ENCODE measurements at regions not wholly inside any gene's neighbourhood (a gene's known extent, or its start where the extent isn't known, plus 50 kb on each side); places are given as distances from the start of the nearest gene placed in this dataset.

GRCh38 chr4:100106982-100107381 is 83.3 kb downstream of the DDIT4L start:
- ATAC-seq = no peak
- no peak for DNase-seq (ENCODE audit: low spot score)
- no peaks in the 10 kb centered on the region; the same call in 1 of the 2 replicates for H3K9me2 ChIP-seq (ENCODE audit: insufficient read depth)
- H3K27ac ChIP-seq (ENCODE audit: low read depth) = no peak overlapping the region
- H3K79me2 ChIP-seq (replicated peaks; ENCODE audit: insufficient read depth) = no peaks in the 10 kb centered on the region
- no peaks in the 10 kb centered on the region for H3F3A ChIP-seq (replicated peaks; ENCODE audit: low read depth)
- no peaks in the 10 kb centered on the region for H3K9me3 Mint-ChIP-seq
- no peak overlapping the region for H3K4me3 Mint-ChIP-seq
- no peaks in the 10 kb centered on the region for H3K27me3 ChIP-seq (ENCODE audit: insufficient read depth)
- no peak overlapping the region for H3K4me2 ChIP-seq
- no peak overlapping the region for H3K27ac Mint-ChIP-seq
- no peak overlapping the region for H2AFZ ChIP-seq
- H4K20me1 ChIP-seq (replicated peaks; ENCODE audit: insufficient read depth) = no peaks in the 10 kb centered on the region
- no peaks in the 10 kb centered on the region for H3K4me1 ChIP-seq (ENCODE audit: insufficient read depth)
- TF ChIP-seq ZNF114 (CRISPR knock-in tag; IDR thresholded peaks at IDR 0.05) = no peak
- no peak for TF ChIP-seq ETS1 (IDR thresholded peaks at IDR 0.05)
- no peak for TF ChIP-seq ZNF462 (CRISPR knock-in tag; IDR thresholded peaks at IDR 0.05)
- no peak for TF ChIP-seq NANOG (IDR thresholded peaks at IDR 0.05; ENCODE audit: borderline replicate concordance)
- no peaks in the 10 kb centered on the region for H3K36me3 Mint-ChIP-seq (ENCODE audit: low read depth)
- H3K4me3 ChIP-seq = no peak overlapping the region
- no peaks in the 10 kb centered on the region for H3K27me3 Mint-ChIP-seq (ENCODE audit: insufficient read depth, low read depth, poor library complexity)
- no peaks in the 10 kb centered on the region for H3K36me3 ChIP-seq (ENCODE audit: insufficient read depth)
- H3K4me1 Mint-ChIP-seq = no peaks in the 10 kb centered on the region

- no peaks in the 10 kb centered on the region for H3K27me3 ChIP-seq (ENCODE audit: insufficient read depth)
- H3K4me3 ChIP-seq = no peak overlapping the region
- H3K36me3 Mint-ChIP-seq (ENCODE audit: low read depth) = no peaks in the 10 kb centered on the region
- H3K9me2 ChIP-seq (ENCODE audit: insufficient read depth) = peaks cover 3% of the 10 kb centered on the region; the same call in 1 of the 2 replicates
- peaks cover 9% of the 10 kb centered on the region for H3K4me1 Mint-ChIP-seq
- H3K4me3 Mint-ChIP-seq = no peak overlapping the region
- peaks cover 7% of the 10 kb centered on the region for H3K27me3 Mint-ChIP-seq (ENCODE audit: insufficient read depth, low read depth, poor library complexity)
- no peaks in the 10 kb centered on the region for H3K36me3 ChIP-seq (ENCODE audit: insufficient read depth)
- no peak for ATAC-seq
- no peaks in the 10 kb centered on the region for H3F3A ChIP-seq (replicated peaks; ENCODE audit: low read depth)
- no peaks in the 10 kb centered on the region for H3K9me3 Mint-ChIP-seq
- no peak overlapping the region for H3K27ac Mint-ChIP-seq
- no peaks in the 10 kb centered on the region for H3K4me1 ChIP-seq (ENCODE audit: insufficient read depth)
- H2AFZ ChIP-seq = no peak overlapping the region
- H3K79me2 ChIP-seq (replicated peaks; ENCODE audit: insufficient read depth) = no peaks in the 10 kb centered on the region
- no peaks in the 10 kb centered on the region for H4K20me1 ChIP-seq (replicated peaks; ENCODE audit: insufficient read depth)
- no peak overlapping the region for H3K27ac ChIP-seq (ENCODE audit: low read depth)
- no peak overlapping the region for H3K4me2 ChIP-seq
- no peak for DNase-seq (ENCODE audit: low spot score)
- no peak for TF ChIP-seq ZNF331 (CRISPR knock-in tag; IDR thresholded peaks at IDR 0.05; ENCODE audit: low read depth)
- no peak for TF ChIP-seq EZH2phosphoT487 (IDR thresholded peaks at IDR 0.05; ENCODE audit: unreplicated experiment)
- TF ChIP-seq JUNB (IDR thresholded peaks at IDR 0.05; ENCODE audit: unreplicated experiment) = no peak
- no peak for TF ChIP-seq REST (IDR thresholded peaks at IDR 0.05; ENCODE audit: unreplicated experiment)
Observed at GRCh38 chr4:100103671-100104070, 86.6 kb downstream of the DDIT4L start.

Measured in GM23338 (cell line).